Activated CD8-positive, alpha-beta T cell treated with anti-CD3 and anti-CD28 coated beads, Interleukin-2, amount 10 ng/mL, durations not matched to agents 7 days and 5 days (primary cell): ENCODE measurements at regions not wholly inside any gene's neighbourhood (a gene's known extent, or its start where the extent isn't known, plus 50 kb on each side); places are given as distances from the start of the nearest gene placed in this dataset.
A peak's percentile ranks its signal among the peaks of the same experiment; 100 is the strongest.
"Not testable (repeated sequence)": the region's sequence is repeated elsewhere in the genome, so short reads cannot be mapped to it uniquely, and the experiment has no call there.

Experiments used
- ATAC-seq: fragments of 150-1000 bp; cut with Tn5 transposase; one replicate; pipeline ENCODE4 v1.10.0; 2021; ENCODE audit warnings: moderate library complexity
- CTCF ChIA-PET: fragments of 350-600 bp; sonication (Branson Sonifier 250); formaldehyde crosslinking; loops from one replicate; lab custom pipeline; 2021; ENCODE audit warnings: antibody characterized with exemption; lab: Charles Lee
- POLR2A ChIA-PET: fragments of 350-600 bp; sonication (Branson Sonifier 250); formaldehyde crosslinking; loops from one replicate; lab custom pipeline; 2021; ENCODE audit warnings: antibody characterized with exemption; lab: Charles Lee
- DNase-seq: peaks from one replicate; pipeline ENCODE4 v3.0.0-alpha.2; 2020
- H3K27ac Mint-ChIP-seq: one replicate; pipeline ENCODE4 v1.8.0; 2021; ENCODE audit warnings: mild to moderate bottlenecking, mixed read lengths
- H3K27me3 Mint-ChIP-seq: one replicate; pipeline ENCODE4 v1.8.0; 2021; ENCODE audit warnings: low read depth, mixed read lengths
- H3K36me3 Mint-ChIP-seq: one replicate; pipeline ENCODE4 v1.8.0; 2021; ENCODE audit warnings: low read depth, mixed read lengths
- H3K4me1 Mint-ChIP-seq: one replicate; pipeline ENCODE4 v1.8.0; 2021; ENCODE audit warnings: low read depth, mixed read lengths
- H3K4me3 Mint-ChIP-seq: one replicate; pipeline ENCODE4 v1.8.0; 2021; ENCODE audit warnings: mild to moderate bottlenecking, mixed read lengths
- H3K9me3 Mint-ChIP-seq: one replicate; pipeline ENCODE4 v1.8.0; 2022; ENCODE audit warnings: mixed read lengths; ENCODE audit not compliant: insufficient read depth

DNA sequence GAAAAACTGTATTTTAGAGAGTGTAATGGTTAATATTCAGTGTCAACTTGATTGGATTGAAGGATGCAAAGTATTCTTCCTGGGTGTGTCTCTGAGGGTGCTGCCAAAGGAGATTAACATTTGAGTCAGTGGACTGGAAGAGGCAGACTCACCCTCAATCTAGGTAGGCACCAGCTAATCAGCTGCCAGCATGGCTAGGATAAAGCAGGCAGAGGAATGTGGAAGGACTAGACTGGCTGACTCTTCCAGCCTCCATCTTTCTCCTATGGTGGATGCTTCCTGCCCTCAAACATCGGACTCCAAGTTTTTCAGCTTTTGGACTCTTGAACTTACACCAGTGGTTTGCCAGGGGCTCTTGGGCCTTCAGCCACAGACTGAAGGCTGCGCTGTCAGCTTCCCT lies 740.3 kb downstream of the RNF144A start:
- Mint-ChIP-seq H3K36me3 (peaks cover 47% of the 10 kb centered on the region), H3K9me3 (peaks cover 65% of the 10 kb centered on the region)
- DNase-seq, ATAC-seq, H3K27ac Mint-ChIP-seq, H3K4me1 Mint-ChIP-seq, H3K4me3 Mint-ChIP-seq, H3K27me3 Mint-ChIP-seq, POLR2A ChIA-PET: not testable (repeated sequence)
- CTCF ChIA-PET, result interaction anchor here (1.8 kb wide), 1 partner anchor 14 kb away, joined by 7 read pairs; no protein-coding TSS in a partner anchor

DNA sequence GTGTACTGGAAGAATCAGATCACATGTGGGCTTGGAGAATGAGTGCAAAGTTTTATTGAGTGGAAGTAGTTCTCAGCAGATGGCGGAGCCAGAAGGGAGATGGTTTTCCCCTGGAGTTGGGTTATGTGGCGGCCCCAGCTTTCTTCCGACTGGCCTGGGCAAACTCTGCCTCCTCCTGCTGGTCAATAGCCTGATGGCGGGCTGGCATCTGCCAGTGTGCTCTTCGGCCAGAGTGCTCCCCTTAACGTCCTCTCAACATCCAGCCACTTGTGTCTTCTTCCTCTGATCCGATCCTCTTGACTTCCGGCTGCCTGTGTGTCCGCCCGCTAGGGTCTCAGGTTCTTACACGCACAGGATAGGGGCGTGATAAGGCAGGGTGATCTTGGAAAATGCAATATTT lies 741.3 kb downstream of the RNF144A start:
- ATAC-seq (no peak), DNase-seq (no peak)
- Mint-ChIP-seq H3K36me3 (peaks cover 45% of the 10 kb centered on the region), H3K4me1 (peaks cover 1% of the 10 kb centered on the region), H3K4me3 (no peak overlapping the region), H3K9me3 (peaks cover 56% of the 10 kb centered on the region), H3K27ac (no peak overlapping the region), H3K27me3 (no peaks in the 10 kb centered on the region)
- ChIA-PET POLR2A (no interaction called here), CTCF (interaction anchor here (1.8 kb wide), 1 partner anchor 13 kb away, joined by 7 read pairs; no protein-coding TSS in a partner anchor)

DNA sequence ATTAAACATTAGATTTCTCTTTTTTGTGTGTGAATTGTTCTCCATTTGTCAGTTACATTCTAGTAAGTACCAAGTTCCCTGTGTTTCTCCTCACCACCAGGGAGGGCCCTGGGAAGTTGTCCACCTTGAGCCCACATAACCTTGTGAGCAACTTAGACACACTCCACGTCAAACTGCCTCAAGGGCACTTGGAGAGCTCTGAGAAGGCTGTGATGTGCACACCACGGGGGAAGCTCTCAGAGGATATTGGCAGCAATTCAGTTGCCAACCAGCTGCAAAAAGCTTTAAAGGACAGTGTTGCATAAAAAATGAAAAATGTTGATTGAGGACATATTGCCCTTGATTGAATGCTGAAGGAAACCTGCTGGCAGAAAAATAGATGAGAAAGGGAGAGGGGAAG lies 743.6 kb downstream of the RNF144A start:
- Mint-ChIP-seq H3K4me3 (no peak overlapping the region), H3K9me3 (peaks cover 43% of the 10 kb centered on the region), H3K27ac (no peak overlapping the region), H3K27me3 (no peaks in the 10 kb centered on the region), H3K4me1 (peaks cover 1% of the 10 kb centered on the region), H3K36me3 (peaks cover 41% of the 10 kb centered on the region)
- DNase-seq (no peak), ATAC-seq (no peak)
- ChIA-PET POLR2A (interaction anchor here (0.6 kb wide), 1 partner anchor 243 kb away, joined by 3 read pairs; no protein-coding TSS in a partner anchor), CTCF (interaction anchor here (0.7 to 1.7 kb wide), 3 partner anchors 10 to 233 kb away, joined by 3 to 4 read pairs (median 4); no protein-coding TSS in a partner anchor)

DNA sequence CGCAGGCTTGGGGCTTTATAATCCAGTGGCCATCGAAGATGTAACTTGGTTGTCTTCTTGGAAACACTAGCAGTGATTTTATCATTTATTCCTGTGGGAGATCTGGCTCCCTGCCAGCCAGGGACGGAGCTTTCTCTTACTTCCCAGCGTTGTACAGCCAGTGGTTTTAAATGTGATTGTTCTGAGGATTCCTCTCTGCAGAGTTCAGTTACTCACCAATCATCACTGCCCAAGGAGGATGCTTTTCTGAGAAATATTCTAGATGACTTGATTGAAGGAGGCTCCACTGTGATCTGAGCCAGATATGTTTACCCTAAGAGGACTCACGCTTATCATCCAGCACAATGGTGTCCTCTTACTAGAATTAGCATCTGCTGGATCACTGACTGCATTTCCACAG lies 744.3 kb downstream of the RNF144A start:
- H3K9me3 Mint-ChIP-seq, result peaks cover 41% of the 10 kb centered on the region
- DNase-seq, result no peak
- H3K4me1 Mint-ChIP-seq, result peaks cover 6% of the 10 kb centered on the region
- no peaks in the 10 kb centered on the region for H3K27me3 Mint-ChIP-seq
- peaks cover 48% of the 10 kb centered on the region for H3K36me3 Mint-ChIP-seq
- ChIA-PET POLR2A (no interaction called here), CTCF (interaction anchor here (1.6 to 1.7 kb wide), 2 partner anchors 94 to 234 kb away, joined by 4 read pairs; no protein-coding TSS in a partner anchor)
- H3K4me3 Mint-ChIP-seq, result no peak overlapping the region
- no peak overlapping the region for H3K27ac Mint-ChIP-seq
- ATAC-seq, result no peak

DNA sequence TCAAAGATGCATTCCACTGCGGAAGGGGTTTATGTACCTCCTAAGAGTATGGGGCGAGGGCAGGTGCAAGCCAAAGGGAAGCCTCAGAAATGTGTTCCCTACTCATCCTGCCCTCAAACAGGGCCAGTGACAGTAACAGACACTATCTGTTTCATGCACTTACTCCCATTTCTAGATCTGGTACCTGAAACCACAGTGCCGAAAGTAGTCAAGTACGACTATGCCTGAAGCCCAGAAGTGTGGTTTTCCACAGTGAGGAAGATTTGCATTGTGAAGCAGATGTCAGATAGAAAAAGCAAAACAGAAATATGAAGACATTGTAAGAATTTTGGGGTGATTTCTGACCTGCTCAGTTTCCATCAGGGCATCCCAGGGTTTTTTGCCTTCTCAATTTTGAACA lies 748.7 kb downstream of the RNF144A start:
- peaks cover 24% of the 10 kb centered on the region for H3K4me1 Mint-ChIP-seq
- H3K27ac Mint-ChIP-seq, result no peak overlapping the region

DNA sequence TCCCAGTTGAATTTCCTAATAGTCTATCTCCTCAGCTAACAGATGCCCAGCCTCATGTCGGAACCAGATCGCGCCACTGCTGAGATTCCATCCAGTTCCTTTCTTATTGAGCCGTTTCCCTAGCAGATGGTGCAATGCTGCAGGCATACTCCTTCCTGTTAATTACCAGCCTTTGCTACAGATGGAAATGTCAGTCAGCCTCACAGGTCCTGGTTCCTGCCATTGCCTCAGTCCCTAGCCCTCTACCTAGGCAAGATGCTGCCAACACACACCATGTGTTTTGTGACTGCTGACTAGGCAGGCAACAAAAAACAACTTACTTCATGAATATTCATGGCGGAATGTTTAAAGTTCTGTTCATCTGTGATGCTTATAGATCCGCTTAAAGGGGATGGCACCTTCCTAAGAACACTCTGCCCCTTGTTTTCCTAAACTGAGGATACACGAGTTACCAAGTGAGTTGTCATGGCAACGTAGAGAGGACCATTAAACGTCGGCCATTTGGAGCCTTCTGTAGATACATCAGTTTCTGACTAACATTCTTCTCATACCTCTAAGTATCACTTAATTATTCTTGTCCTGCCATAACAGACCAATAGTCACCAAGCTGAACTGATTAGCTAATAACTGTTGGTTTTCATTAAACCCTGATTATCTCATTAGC lies 749.5 kb downstream of the RNF144A start:
- Mint-ChIP-seq H3K4me3 (no peak overlapping the region), H3K27ac (no peak overlapping the region), H3K9me3 (peaks cover 15% of the 10 kb centered on the region), H3K4me1 (peaks cover 32% of the 10 kb centered on the region), H3K27me3 (no peaks in the 10 kb centered on the region), H3K36me3 (peaks cover 46% of the 10 kb centered on the region)
- POLR2A ChIA-PET, result no interaction called here
- ATAC-seq, result no peak
- no peak for DNase-seq
- CTCF ChIA-PET, result interaction anchor here (1.0 to 1.6 kb wide), 2 partner anchors 14 to 239 kb away, joined by 3 to 9 read pairs; no protein-coding TSS in a partner anchor

More for the DNA sequence above, 748.7 kb downstream of the RNF144A start:
- Mint-ChIP-seq H3K36me3 (peaks cover 47% of the 10 kb centered on the region), H3K9me3 (peaks cover 18% of the 10 kb centered on the region), H3K4me3 (no peak overlapping the region), H3K27me3 (no peaks in the 10 kb centered on the region)
- ATAC-seq, result no peak
- DNase-seq, result no peak
- CTCF ChIA-PET, result no interaction called here
- POLR2A ChIA-PET, result no interaction called here

DNA sequence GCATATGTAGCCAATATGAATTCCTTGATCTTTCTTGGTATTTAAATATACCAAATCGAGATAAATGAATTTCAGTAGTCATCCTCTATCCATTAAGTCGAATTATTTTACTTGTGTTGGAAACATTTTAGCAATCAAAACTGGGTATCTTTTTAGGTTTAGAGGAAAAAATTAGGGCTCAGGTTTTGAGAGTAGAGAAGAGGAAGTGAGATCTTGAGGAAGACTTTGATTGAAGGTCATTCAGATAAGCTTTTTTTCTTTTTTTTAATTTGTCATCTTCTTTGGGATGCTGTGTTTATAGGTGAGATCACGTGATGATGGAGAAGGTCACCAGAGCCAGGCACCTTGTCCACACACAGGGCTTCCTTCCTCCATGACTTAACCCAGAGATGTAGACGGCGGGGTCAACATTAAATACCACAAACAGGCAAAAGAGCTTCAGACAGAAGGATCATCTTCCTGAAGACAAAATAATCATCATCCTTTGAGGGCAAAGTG lies 750.1 kb downstream of the RNF144A start:
- DNase-seq, result no peak
- no peak for ATAC-seq
- ChIA-PET POLR2A (no interaction called here), CTCF (interaction anchor here (0.8 to 1.6 kb wide), 4 partner anchors 15 to 240 kb away, joined by 3 to 9 read pairs (median 4); no protein-coding TSS in a partner anchor)
- H3K4me1 Mint-ChIP-seq, result peaks cover 38% of the 10 kb centered on the region
- H3K27ac Mint-ChIP-seq, result no peak overlapping the region
- peaks cover 14% of the 10 kb centered on the region for H3K9me3 Mint-ChIP-seq
- no peak overlapping the region for H3K4me3 Mint-ChIP-seq
- peaks cover 44% of the 10 kb centered on the region for H3K36me3 Mint-ChIP-seq
- H3K27me3 Mint-ChIP-seq, result no peaks in the 10 kb centered on the region

DNA sequence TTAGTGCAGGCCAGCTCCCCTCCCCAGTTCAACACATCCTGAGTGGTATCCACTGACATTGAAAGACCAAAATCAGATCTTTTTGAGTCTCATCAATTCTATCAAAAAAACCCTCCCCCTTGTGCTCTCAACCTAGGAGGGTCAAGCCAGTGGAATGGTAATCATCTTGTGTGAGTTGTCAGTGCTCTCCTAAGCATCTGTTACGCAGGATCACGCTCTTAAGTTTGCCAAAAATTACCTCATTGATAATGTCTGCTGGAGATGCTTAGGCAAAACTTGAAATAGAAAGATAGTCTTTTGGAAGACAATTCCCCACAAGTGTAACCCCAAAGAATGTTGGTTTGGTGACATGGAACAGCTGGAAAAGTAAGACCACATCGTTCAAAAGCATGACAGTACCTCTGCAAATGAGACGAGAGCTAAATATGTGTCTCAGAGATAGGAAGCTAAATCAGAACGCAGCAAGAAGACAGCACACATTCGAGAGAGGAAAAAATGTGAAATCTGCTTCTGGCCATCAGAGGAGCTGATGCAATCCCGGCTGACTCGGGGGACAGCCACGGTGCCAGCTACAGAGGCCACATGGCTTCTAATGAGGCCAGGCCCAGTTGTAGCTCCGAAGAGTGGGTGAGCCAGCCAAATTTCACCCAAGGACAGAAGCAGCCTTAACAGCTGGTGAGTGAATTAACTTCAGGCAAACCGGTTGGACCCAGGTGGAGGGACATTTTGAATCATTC lies 753.9 kb downstream of the RNF144A start:
- POLR2A ChIA-PET, result interaction anchor here (0.8 to 2.7 kb wide), 7 partner anchors 22 to 1014 kb away, joined by 3 to 16 read pairs (median 3); no protein-coding TSS in a partner anchor
- Mint-ChIP-seq H3K36me3 (peaks cover 54% of the 10 kb centered on the region), H3K9me3 (peaks cover 12% of the 10 kb centered on the region), H3K27me3 (no peaks in the 10 kb centered on the region), H3K27ac (peak overlapping the region; percentile 87), H3K4me1 (peaks cover 60% of the 10 kb centered on the region), H3K4me3 (peak overlapping the region; percentile 5)
- ATAC-seq, result no peak
- no peak for DNase-seq
- CTCF ChIA-PET, result interaction anchor here (0.6 to 4.3 kb wide), 52 partner anchors 8 to 621 kb away, joined by 3 to 40 read pairs (median 4); no protein-coding TSS in a partner anchor

DNA sequence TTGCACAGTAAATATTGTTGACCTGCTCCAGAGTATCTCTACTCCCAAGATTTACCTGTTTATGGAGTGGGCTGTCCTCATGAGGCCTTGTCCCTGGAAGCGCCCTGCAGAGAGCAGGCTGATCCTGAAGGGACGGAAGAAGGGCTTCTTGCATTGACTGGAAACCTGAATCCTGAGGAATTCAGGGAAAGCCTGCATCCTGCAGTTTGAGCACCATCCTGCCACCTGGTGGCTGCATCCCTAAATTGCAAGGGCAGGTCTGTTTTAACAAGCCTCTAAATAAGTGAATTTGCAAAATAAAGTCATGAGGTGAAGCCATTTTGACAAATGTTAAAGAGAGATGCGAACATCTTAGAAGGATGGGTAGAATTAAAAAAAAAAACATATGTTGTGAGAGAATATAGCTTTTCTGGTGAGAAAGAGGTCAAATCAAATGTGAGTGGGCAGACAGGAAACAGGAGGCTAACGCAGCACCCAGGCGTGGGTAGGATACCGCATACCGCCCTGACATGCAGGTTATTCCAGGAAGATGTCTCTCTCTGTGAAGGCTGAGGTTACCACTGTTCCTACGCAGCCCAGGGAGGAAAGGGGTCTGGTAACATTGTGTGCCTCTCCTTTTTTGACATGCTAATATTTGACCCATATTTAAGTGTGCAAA lies 754.9 kb downstream of the RNF144A start:
- Mint-ChIP-seq H3K4me3 (peak overlapping the region; percentile 40), H3K27ac (peak overlapping the region; percentile 87), H3K9me3 (peaks cover 8% of the 10 kb centered on the region), H3K27me3 (no peaks in the 10 kb centered on the region), H3K4me1 (peaks cover 53% of the 10 kb centered on the region), H3K36me3 (peaks cover 54% of the 10 kb centered on the region)
- peak; percentile 77 for DNase-seq
- peak; percentile 85 for ATAC-seq
- POLR2A ChIA-PET, result interaction anchor here (0.6 to 2.7 kb wide), 10 partner anchors 21 to 1012 kb away, joined by 3 to 16 read pairs (median 3); no protein-coding TSS in a partner anchor
- CTCF ChIA-PET, result interaction anchor here (0.6 to 4.3 kb wide), 58 partner anchors 8 to 620 kb away, joined by 3 to 40 read pairs (median 4); no protein-coding TSS in a partner anchor

DNA sequence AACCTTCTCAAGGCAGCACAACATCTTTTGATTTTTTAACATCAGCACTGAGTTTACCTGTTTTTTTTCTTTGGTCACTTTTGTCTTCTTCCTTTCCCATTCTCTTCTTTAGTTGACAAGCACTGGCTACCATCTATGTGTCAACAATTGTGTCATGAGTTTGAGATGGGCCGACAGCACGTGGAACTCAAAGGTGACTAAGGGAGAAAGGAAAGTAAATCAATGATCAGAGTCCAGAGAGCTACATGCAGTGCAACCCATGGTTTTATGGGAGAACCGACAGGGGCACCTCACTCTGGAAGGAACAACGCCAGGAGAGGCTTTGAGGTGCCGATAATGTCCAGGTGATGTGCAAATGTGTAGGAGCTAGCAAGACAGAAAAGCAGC lies 755.5 kb downstream of the RNF144A start:
- POLR2A ChIA-PET, result interaction anchor here (1.1 to 2.7 kb wide), 3 partner anchors 49 to 1012 kb away, joined by 3 to 16 read pairs (median 7); no protein-coding TSS in a partner anchor
- Mint-ChIP-seq H3K4me3 (peak overlapping the region; percentile 40), H3K27me3 (no peaks in the 10 kb centered on the region), H3K4me1 (peaks cover 49% of the 10 kb centered on the region), H3K36me3 (peaks cover 50% of the 10 kb centered on the region), H3K9me3 (peaks cover 4% of the 10 kb centered on the region), H3K27ac (peak overlapping the region; percentile 87)
- CTCF ChIA-PET, result interaction anchor here (0.6 to 4.3 kb wide), 23 partner anchors 9 to 345 kb away, joined by 3 to 40 read pairs (median 5); no protein-coding TSS in a partner anchor
- DNase-seq (no peak), ATAC-seq (peak; percentile 40)

DNA sequence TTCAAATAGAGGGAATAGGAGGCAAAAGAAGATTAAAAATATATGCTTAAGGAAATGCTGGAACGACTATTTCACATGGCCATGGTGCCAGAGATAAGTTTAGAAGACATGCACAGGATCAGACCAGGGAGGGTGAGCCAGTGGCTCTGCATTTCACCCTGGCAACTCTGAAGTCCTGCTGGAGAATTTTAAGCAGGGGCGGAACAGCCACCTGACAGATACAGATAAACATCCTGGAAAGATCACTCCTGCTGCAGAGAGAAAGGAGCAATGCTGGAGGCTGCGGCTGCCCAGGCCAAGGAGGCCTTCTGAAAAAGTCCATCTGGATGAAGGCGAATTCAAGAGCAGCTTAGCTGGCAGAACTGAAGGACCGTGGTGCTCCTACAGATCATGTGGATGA lies 755.9 kb downstream of the RNF144A start:
- DNase-seq, result no peak
- Mint-ChIP-seq H3K9me3 (peaks cover 4% of the 10 kb centered on the region), H3K27ac (peak overlapping the region; percentile 87), H3K4me3 (peak overlapping the region; percentile 0), H3K27me3 (no peaks in the 10 kb centered on the region), H3K36me3 (peaks cover 50% of the 10 kb centered on the region), H3K4me1 (peaks cover 49% of the 10 kb centered on the region)
- POLR2A ChIA-PET, result interaction anchor here (2.0 to 2.7 kb wide), 2 partner anchors 53 to 1011 kb away, joined by 7 to 16 read pairs; no protein-coding TSS in a partner anchor
- CTCF ChIA-PET, result interaction anchor here (0.9 to 4.3 kb wide), 8 partner anchors 9 to 175 kb away, joined by 3 to 40 read pairs (median 4); no protein-coding TSS in a partner anchor
- no peak for ATAC-seq
